Posterior cingulate gyrus (tissue), 11 donors: ENCODE measurements at regions not wholly inside any gene's neighbourhood (a gene's known extent, or its start where the extent isn't known, plus 50 kb on each side); places are given as distances from the start of the nearest gene placed in this dataset.
"Not testable (repeated sequence)": the region's sequence is repeated elsewhere in the genome, so short reads cannot be mapped to it uniquely, and the experiment has no call there.

Experiments used
- DNase-seq, 10 donors: peaks; one replicate each; pipeline versions ENCODE4 v3.0.0 to v3.0.0-alpha.2; 2020 to 2021; ENCODE audit warnings: mixed read lengths in 3 of 10
- intact Hi-C: fragments of 100-400 bp; cut with DNase I; formaldehyde crosslinking; loops from one replicate; pipeline ENCODE4 v1.15.1; 2023

DNA sequence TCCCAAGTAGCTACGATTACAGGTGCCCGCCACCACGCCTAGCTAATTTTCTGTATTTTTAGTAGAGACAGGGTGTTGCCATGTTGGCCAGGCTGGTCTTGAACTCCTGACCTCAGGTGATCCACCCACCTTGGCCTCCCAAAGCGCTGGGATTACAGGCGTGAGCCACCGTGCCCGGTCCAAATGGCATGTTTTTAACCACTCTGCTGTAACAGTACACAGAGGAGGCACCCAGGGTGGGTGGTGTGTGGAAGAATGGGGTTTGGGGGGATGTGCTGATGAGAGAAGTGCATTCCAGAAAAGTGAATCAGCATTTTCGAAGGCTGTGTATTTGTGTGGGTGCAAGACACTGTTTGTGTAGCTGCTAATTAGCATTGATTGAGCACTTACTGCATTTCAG, 78.1 kb upstream of the SH3PXD2B start:
- intact Hi-C loops, DNase-seq: not testable (repeated sequence)

DNA sequence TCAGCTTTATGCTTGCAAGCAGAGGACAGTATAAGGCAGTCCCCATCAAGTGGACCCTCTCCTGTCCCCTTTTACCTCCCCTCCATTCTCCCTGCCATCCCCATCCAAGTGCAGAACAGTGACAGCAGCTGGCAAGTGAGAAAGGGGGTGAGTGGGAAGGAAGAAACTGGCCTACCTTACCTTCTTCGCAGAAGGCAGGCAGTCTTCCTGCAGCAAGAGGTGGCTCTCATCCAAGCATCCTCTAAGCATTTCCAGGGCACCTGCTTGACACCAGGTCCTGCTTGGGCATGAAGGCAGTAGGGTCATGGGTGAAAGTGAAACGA, 77.3 kb upstream of the SH3PXD2B start:
- DNase-seq = no peak

DNA sequence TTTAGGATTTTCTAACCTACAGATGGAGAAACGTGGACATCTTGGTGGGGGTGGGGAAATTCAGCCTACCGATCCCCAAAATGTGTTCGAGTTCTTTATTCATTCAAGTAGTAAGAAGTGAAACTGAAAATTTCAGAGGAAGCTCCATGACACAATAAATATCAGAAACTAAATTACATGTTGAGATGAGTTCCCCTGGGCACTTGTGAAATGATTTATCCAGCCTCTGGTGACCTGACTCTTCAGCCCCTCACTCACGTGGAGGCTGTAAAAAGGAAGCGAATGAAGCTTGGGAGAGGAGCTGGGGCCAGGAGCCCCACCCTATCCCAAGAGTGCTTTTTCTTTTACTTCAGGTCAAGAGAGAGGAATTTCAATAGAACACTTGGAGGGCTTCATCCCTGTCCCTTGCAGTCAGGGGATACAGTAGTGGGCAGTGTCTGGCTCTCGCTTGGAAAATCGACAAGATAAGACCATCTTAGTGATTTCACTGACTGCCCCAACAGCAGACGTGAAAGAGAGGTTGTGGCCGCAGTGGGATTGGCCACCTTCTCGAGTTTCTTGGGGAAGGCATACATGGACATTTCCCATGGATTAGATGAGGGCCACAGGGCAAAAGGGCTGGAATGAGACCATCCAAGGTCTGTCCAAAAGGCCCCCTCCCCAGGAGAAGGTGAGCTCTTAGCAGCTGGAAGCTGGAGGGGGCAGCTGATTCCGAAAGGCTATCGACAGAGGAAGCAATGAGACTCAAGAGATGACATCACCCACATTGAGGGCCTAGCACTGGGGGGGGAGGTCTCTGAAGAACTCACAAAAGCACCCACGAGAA, 76.8 kb upstream of the SH3PXD2B start:
- no peak for DNase-seq
- intact Hi-C loops = no loop called here

More for the DNA sequence above, 77.3 kb upstream of the SH3PXD2B start:
- intact Hi-C loops = no loop called here

DNA sequence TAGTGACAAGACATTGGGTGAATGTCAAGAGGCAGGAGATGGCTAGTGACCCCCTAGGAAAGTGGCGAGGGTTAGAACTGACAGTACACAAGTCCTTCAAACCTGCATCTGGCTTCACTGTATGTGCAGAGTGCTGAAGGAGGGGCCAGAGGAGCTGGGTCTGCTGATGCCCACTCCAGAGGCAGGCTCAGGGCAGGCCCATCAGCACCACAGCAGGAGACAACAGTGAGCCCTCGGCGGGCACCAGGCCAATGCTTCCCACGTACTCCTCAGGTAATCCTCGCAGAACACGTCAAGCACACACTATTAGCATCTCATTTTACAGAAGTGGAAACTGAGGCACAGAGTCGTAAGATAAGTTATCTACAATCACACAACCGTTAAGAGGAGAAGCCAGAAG, 76.1 kb upstream of the SH3PXD2B start:
- intact Hi-C loops = no loop called here
- DNase-seq = no peak

DNA sequence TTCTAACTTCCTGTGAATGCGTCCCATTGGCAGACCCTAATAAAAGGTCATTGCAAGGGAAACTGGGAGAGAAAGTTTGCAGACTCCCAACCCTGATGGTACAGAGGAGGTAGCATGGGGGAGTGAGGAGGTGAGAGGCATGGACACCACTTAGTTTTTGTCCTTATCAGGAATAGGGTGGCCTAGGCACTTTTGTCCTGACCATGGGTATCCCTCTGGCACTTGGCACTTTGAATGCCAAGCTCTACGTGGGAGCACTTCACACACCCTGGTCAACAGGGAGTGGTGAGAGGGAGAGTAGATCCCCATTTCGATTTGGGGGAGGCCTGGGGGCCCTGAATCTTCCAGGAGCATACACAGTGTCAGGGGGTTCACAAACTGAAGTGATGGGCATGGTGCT, 75.6 kb upstream of the SH3PXD2B start:
- no peak for DNase-seq
- intact Hi-C loops = no loop called here

DNA sequence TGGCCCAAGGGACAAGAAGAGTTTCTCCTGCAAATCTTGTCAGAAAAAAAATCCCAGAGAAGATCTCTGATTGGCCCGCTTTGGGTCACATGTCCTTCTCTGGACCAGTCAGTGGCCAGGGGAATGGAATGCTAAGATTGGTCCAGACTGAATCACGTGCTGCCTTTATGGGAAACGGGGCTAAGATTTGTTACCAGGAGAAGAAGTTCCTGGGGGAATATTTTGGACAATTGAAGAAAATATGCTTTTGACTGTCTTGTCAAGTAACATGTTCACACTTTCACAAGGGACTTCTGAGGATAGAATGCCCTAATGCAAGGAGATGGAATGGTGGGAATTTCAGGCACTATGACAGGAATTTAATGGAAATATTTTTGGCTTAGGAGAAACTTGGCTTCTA, 74.1 kb upstream of the SH3PXD2B start:
- intact Hi-C loops = no loop called here
- DNase-seq = no peak

DNA sequence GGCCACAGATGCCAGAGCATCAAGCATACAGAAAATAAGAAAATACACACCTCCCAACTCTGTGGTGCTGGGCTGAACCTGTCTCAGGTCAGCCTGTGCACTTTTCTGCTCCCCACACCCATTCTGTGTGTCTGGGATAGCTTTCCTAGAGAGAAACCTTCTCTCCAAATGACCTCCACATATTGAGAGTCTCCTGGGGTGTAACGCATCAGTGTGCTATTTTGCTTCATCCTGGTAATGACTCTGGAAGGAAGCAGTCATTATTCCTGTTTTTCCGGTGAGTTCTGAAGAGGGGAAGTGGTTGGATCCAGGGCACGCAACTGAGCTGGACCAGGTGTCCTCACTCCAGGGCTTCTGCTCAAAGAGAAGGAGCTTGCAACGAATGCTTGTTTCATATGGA, 73.2 kb upstream of the SH3PXD2B start:
- intact Hi-C loops = no loop called here
- no peak for DNase-seq

DNA sequence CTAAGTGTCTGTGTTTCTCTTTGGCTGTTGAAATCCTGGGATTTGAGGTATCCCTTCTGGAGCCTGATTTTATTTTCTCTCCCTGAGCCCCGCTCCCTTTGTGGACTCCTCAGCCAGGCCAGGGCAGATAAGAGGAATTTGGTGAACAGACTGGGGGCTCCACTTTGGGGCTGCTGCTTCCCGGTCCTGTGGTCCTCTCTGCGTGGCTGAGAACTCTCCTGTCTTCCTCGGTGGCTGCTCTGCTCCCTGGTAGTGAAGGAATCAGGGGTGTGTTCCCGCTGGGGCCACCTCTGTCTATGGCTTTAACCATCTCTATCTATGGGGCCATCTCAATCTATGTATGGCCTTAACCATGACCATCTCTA, 71.7 kb upstream of the SH3PXD2B start:
- intact Hi-C loops = no loop called here
- peak in 1 of 10 donors; percentile 10 for DNase-seq

DNA sequence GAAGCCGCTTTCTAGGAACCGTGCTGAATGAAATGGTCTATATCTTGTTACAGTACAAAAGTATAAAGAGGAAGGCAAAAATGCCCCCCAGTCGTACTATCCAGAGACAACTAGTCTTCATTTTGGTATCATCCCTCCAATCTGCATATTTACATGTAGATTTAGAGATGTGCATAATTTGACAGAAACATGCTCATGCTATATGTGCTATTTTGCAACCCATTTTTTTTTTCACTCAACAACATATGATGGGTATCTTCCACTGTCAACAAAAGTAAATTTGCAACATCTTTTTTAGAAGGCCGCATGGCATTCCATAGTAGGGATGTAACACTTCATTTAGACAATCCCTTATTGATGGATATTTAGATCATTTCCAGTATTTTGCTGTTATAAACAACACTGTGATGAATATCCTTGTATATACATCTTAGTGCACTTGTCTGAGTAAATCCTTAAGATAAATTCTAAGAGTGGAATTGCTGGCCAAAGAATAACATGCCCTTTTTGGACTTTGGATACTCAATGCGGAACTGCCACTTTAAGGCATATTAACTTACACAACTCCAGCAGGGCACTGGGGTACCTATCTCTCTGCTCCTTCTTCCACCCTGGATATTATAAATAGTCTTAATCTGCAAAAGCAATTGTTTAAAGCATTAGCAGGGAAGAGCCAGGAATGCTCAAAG, 71.1 kb upstream of the SH3PXD2B start:
- DNase-seq = no peak
- intact Hi-C loops = no loop called here

DNA sequence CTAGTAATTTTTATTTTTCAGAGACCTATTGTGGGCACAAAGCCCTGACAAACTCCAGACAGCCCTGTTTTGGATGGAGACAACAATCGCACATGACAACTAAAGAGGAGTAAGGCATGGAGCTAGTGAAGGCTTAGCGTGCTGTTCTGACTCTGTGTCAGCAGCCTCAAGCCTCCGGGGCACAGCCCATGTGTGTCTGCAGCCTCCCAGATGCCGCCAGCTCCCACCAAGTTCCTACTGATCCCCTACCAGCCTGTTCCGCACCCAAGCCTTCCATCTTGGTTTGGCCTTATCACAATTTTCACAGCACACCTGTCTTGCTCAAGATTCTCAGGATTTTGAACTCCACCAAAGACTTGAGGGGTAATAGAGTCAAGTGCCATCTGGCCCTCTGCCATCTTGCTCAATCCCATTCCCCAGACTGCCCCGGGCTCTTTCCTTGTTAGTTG, 70.3 kb upstream of the SH3PXD2B start:
- peak in 1 of 10 donors; percentile 40 for DNase-seq
- intact Hi-C loops = no loop called here

DNA sequence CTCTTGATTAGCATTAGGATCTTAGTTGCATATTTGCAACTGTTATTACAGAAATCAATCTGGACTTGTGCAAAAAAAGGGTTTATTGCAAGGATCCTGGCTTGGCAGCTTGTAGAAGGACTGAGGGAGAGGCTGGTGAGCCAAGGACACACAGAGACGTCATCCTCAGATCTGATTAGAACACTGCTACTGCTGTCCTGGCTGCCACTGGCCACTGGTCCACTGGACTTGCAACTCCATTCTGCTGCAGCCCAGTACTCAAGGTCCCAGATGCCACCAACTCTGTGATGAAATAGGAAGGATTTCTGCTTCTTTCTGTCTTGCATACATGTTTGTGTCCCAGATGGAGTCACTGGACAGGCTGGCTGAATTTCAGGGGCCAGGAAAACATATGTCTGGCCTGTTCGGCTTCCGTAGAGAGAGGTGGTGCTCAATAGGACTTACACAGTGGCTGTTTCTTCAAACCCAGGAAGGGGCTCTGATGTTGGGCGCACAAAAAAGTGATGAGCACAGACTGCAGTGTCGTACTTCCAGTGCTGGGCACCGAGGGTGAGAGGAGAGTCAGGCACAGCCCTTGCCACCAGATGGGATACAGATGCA, 68.9 kb upstream of the SH3PXD2B start:
- intact Hi-C loops = no loop called here
- peak in 1 of 10 donors; percentile 57 for DNase-seq

DNA sequence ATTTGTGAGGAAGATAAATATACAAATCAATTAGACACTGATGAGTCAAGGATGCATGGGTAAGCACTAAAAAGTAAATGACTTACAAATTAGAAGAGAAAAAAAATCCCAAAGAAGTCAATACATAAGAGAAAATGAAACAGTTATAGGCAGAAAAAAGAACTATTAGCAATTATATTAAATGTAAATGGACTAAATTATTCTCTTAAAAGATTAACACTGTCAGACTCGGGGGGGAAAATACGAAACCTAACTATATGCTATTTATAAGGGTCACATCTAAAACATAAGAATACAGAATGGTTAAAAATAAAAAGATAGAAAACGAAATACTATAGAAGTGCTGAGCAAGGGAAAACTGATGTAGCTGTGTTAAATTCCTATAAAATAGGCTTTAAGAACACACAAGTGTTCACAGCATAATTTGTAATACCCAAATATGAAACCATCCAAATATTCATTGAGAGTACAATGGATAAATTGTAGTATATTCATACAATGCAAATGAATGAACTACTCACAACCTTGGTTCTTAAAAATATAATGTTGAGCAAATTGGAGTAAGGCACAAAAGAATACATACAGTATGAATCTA, 67.1 kb upstream of the SH3PXD2B start:
- intact Hi-C loops = no loop called here
- no peak for DNase-seq

DNA sequence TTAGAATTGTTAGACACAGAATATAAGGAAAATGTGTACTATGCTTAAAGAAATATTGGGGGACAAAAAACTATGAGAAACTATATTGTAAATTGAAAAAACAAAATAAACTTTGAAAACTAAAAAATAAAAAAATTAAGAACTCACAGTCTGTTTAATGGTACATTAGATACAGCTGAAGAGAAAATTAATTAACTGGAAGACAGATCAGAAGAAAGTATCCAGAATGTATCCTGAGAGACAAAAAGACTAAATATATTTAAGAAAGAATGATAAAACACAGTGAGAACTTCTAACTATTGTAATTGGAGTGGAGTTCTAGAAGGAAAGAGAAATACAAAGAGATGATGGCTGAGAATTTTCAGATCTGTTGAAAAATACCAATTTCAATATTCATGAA, 57.6 kb upstream of the SH3PXD2B start:
- DNase-seq = no peak
- intact Hi-C loops = no loop called here

DNA sequence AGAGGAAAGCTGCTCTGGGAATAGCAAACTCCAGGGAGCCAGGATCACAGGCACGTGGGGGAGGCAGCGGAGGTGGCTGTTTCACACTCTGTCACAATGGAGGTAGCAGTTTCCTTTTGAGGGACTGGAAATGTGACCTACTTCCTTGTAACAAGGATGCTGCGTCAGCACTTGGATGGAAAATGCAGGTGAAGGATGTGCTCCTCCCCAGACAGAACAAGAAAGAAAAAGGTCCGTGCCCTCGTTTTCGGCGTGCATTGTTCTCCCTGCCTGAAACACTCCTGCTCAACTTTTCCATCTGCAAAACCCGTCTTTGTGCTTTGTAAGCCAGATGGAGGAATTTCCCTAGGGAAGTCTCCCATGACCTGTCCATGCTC, 55.1 kb upstream of the SH3PXD2B start:
- DNase-seq = peak in 8 of 10 donors; percentile 38 to 91 (median 49)
- intact Hi-C loops = no loop called here

DNA sequence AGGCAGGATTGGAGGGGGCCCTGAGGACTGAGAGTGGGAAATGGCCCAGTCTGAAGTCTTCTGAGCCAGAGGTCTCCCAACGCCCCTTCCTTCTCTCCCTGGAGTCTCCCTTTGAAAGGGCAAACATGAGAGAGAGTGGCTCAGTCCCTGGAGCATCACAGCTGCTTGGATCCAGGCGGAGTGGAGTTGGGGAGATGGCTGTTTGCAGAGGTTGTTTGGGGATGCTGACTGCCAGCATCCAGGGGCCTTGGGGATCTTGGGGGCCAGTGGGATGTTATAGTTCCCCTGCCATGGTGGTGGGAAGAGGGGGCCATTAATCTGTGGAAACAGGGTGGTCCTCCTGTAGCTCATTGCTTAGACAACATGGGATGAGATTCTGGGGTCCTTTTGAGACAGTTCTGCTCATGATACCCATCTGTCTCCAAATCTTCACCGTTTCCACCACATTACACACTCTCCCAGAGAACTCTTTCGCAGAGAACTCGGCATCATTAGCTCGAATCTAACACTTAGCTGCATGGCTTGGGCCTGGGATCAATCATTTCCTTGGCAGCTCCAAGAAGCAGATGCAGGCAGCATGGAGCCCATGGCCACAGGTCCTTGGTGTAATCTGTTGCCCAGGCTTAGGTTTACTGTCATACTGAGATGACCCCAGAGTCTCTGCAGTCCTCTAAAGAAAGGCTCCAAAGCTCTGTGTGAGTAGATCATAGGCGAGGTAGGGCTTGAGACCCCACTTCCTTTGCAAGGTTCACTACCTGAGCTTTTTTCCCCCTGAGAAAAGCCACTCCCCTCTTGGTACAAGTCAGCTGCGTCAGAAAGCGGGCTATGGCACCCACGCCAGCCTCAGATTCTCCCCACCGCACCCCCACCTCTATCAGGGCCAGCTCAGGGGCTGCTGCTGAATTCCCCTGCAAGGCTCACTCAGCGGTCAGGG, 54.4 kb upstream of the SH3PXD2B start:
- intact Hi-C loops = no loop called here
- DNase-seq = no peak

DNA sequence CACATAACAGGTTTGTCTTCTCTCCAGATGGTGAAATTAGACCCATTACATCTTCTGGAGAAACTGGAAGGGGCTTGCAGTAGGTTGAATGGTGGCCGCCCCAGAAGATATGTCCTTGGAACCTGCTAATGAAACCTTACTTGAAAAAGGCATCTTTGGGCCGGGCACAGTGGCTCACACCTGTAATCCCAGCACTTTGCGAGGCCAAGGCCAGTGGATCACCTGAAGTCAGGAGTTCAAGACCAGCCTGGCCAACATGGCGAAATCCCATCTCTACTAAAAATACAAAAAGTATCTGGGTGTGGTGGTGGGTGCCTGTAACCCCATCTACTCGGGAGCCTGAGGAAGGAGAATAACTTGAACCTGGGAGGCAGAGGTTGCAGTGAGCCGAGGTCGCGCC, 53.2 kb upstream of the SH3PXD2B start:
- intact Hi-C loops = not testable (repeated sequence)
- peak in 1 of 10 donors; percentile 65 for DNase-seq

DNA sequence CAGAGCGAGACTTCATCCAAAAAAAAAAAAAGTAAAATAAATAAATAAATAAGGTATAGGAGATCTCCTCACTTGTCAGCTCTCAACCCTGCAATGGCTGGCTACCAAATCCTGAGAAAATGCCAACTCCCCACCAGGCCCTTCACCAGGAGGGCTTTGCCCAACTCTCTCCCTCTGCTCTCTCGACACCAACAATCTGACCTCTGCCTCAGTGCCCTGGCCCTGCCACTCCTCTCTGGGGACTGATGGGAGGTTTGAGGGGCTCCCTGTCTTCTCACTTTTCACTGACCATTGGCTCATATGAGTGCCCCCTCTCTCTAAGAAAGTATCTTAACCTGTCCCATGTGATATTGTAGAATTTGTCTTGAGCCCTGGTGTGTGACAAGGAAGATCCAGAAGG, 52.6 kb upstream of the SH3PXD2B start:
- DNase-seq = no peak
- intact Hi-C loops = no loop called here

DNA sequence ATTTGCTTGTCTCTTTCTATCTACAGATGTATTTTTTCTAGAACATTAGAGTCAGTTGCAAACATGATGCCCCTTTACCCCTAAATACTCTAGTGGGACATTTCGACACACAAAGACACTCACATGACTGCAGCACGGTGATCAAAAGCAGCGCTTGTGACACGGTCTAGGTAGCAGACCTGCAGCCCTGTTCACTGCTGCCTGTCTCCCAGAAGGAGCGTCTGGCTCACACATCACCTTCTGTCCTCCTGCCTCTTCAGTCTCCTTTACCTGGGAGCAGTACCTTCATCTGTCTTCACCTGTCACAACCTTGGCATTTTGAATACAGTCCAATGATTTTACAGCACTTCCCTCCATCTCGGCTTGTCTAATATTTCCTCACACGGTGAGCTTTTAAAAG, 51.9 kb upstream of the SH3PXD2B start:
- DNase-seq = no peak
- intact Hi-C loops = no loop called here

DNA sequence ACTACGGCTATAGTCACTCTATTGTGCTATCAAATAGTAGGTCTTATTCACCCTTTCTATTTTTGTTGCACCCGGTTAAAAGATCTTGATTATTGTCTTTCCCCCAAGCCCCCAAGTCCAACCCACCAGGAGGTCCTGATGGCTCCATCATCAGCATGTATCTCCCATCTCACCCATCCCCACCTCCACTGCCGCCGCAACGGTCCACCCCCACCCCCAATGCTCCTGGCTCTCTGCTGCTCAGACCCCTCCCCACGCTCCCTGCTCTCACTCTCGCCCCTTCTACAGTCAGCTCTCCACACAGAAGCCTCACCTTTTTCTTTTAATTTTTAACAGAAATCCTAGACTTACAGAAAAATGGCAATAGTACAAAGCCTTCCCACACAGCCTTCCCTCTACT, 51.5 kb upstream of the SH3PXD2B start:
- no peak for DNase-seq
- intact Hi-C loops = no loop called here

DNA sequence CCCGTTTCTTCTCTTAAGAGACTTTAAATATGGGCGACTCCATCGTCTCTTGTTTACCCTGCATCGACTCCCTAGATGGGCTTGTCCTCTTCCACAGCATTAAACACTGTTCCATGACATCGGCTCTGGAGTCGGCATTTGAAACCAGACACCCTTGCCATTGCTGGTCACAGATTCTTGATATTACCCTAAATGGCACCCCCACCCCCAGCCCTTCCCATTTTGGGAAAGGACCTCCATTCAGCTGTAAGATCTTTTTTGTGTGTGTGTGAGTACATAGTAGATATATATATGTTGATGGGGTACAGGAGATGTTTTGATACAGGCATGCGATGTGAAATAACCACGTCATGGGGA, 51.1 kb upstream of the SH3PXD2B start:
- no peak for DNase-seq
- intact Hi-C loops = no loop called here
